GM20431 (cell line): ENCODE measurements at regions not wholly inside any gene's neighbourhood (a gene's known extent, or its start where the extent isn't known, plus 50 kb on each side); places are given as distances from the start of the nearest gene placed in this dataset.

Source experiments
- in situ Hi-C: fragments of 300-500 bp; cut with MseI, MboI; formaldehyde crosslinking; loops from one replicate; pipeline ENCODE4 v1.15.0; 2020; ENCODE audit warnings: low sequenced_read_pairs; ENCODE audit not compliant: unreplicated experiment

DNA sequence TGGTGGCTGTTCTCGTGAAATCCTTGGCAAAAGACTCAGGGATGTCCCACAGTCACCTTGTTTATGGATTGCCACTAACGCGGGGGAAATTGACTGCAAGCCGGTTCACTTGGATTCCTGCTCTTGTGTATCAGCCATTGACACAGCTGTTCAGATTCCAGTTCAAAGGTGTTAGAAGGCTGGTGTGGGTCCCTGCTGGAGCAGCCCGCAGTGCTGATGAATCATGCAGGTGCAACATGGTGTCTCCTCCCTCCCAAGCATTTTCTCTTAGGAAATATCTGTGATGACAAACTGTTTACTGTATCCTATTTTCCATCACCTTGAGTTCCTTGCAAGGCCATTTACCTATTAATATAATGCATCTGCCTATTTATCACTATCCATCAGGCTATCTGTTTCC is 170.1 kb downstream of the GATA3 start:
- in situ Hi-C loops: no loop called here

DNA sequence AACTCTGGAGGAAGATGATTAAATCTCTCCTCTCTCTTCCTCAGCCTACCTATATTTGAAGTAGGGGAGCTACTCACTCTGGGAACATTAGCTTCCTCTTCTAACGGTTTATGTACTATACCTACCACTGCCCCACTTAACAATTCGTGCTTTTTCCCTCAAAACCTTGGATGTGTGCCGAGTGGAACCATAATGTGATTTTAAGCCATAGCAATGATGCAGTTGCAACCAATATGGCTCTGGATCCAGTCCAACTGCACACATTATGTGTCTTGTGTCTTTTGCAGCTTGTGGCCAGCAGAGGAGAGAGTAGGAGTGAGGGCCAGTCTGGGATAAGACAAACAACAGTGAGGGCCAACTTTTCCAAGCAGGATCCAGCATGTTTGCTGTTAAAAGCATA is 170.7 kb downstream of the GATA3 start:
- in situ Hi-C loops: no loop called here

DNA sequence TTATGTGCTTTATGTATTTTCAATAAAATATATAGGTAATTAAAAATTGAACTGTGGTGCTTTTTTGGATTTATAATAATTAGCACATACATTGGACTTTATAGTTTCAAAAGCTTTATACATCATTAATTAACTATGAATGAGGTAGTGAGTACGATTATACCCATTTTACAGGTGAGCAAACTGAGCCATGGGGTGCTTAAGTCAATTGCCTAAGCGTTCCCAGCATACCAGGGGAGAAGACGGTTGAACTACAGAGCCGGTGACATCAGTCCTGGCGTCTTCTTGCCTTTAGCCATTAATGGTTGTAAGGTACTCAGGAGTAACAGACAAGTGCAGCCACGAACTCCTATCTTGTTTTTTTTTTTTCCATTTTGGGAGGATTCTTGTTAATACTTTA is 172.8 kb downstream of the GATA3 start:
- in situ Hi-C loops: no loop called here

DNA sequence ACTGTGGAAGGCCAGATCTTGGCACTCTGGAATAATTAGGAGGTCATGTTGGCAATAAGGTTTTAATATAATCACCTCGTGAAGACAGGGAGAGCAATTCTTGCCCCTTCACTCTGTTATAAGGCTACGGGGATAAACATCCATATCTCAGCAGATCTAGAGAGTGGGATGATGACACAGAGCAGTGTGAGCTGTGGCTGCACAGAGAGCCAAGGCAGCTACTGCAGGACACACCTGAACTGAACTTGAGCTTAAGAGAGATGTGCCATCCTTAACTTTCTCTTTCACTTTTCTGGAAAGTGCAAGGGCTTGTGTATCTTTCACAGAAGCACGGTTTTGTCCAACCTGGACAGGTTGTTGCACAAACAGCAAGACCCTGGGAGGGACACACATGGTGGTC is 174.7 kb downstream of the GATA3 start:
- in situ Hi-C loops: no loop called here

DNA sequence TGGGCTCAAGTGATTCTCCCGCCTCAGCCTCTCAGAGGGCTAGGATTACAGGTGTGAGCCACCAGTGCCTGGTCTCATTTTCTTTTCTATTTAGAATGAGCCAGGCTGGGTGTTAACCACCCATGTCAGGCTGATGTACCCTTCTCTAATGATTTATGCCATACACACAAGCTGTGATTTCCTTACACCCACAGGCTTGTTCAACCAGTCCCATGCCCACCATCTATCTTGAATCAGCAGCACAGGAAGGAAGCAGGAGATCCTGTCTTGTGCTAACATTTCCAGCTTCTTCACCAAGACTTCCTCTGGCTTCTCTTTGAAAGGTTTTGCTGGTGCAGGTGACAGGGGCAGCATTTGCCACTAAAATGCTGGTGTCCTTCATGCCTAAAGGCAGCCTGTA is 176.4 kb downstream of the GATA3 start:
- in situ Hi-C loops: no loop called here

DNA sequence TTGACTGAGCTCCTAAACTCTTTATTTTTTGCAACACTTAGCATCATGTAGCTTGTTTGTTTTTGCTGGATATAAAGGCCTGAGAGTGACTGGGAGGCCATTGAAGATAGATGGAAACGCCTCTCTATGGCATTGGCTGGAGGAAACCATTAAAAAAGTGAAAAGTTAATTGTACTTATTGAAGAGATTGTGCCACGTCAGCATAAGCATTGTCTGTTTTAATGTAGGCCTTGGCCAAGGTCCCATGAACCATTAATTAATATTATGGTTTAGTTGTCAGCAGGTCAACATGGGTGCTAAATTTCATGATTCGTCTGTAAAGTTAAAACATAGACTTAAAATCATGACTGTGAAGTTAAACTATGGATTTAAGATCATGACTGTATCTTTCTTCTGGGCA is 178.6 kb downstream of the GATA3 start:
- in situ Hi-C loops: no loop called here

DNA sequence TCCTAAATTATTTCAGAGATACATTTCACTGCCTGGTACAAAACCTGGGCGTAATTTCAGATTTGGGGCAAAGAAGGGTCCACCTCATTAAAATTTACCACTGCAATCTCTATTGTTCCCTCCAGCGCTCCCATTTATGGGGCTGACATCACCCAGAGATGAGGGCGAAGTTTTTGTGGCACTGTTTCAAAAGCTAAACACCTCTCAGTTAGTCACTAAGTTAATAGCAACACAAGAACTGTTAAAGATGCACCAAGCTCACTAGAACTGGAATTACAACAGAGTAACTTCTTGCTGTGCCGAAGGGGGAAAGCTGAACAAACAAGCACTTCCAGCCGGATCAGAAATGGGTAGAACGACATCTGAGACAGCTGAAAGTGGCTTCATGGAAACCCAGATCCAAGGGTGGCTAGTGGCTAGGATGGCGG is 179.4 kb downstream of the GATA3 start:
- in situ Hi-C loops: no loop called here

DNA sequence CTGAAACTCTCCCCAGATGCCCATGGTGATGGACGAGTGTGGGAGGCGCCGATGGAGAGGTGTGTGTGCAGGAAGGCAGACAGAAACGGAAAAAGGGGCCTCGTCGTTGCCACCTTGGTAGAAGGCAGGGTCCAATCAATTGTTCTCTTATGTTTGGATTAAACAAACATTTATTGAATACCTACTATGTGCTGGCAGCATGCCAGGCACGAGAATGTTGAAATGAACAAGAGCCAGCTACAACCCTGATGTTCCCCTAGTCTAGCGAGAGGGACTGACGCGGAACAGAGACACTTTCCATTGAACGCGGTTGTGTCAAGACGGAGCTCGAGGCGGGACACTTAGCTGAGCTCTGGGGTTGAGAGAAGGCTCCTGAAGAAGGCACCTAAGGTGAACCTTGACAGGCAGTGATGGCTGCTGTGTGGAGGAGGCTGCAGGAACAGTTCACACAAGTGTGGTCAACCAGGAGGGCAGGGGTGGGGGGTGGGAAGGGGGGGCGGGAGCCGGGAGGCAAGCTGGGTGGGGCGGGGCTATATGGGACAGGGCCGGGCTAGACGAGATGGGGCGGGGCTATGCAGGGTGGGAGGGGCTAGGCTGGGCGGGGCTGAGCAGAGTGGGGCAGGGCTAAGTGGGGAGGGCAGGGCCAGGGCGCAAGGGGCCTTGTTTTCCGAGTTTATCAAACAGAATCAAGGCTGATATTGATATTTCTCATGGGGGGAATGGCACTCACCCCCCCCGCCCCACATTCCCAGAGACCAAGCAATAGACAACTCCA is 181.0 kb downstream of the GATA3 start:
- in situ Hi-C loops: no loop called here

DNA sequence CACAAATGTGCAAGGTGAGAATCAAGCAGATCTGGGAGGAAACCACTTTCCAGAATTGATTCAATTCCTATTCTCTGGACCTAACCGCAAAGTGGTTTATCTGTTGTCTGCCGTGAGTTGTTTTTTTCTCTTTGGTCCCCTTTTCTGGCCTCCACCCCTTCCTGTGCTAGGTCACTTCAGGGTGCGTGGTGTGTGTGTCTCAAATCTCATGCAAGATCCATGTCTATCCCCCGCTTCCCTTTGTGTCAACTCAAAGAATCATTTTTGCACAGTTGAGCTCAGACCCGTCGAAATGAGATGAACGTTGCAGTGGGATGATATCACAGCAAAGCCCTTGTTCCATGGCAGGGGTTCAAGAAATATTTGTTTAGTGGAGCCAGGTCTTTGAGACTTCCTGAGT is 184.5 kb downstream of the GATA3 start:
- in situ Hi-C loops: no loop called here

DNA sequence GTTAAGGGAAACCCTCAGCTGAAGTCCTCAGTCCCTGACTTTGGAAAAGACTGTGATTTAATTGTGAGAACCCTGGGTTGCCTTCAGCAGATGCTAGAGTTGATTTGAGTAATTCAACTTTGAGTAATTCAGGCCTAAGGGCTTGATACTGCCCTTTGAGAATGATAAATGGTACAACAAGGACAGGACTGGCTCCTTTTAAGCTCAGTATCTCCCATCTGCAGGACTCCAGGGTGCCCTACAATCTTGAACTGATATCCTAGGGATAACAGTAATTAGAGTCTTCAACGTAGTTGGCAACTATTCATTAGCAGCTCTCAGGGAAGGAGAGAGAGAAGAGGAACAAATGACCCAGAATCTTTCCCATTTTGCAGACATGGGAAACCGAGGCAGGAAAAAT is 186.4 kb downstream of the GATA3 start:
- in situ Hi-C loops: no loop called here

DNA sequence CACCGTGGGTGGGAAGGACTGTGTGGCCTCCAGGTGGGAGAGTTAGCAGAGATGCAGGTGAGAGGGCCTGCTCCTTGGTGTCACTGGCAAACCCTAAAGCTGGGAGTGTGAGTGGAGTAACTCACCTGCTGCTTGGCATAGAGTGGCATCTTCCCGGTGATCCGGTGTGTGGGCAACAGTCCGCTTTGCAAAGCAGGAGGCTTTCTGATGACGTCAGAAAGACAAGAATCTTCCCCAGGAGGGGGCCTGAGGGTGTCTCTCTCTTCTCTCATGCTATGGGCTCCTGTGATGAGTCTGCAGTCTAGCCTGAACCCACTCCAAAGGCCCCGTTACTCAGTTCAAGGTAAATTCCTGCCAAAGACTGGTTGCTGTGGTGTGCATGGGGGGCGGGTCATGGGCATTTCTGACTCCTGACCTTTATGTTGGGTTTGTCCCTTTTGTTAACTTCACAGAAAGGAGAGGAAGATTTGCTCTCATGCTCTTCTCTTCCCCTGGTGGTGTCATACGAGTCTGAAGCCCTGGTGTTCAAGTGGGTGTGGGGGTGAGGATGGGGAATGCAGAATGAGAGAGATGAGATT is 187.9 kb downstream of the GATA3 start:
- in situ Hi-C loops: no loop called here

DNA sequence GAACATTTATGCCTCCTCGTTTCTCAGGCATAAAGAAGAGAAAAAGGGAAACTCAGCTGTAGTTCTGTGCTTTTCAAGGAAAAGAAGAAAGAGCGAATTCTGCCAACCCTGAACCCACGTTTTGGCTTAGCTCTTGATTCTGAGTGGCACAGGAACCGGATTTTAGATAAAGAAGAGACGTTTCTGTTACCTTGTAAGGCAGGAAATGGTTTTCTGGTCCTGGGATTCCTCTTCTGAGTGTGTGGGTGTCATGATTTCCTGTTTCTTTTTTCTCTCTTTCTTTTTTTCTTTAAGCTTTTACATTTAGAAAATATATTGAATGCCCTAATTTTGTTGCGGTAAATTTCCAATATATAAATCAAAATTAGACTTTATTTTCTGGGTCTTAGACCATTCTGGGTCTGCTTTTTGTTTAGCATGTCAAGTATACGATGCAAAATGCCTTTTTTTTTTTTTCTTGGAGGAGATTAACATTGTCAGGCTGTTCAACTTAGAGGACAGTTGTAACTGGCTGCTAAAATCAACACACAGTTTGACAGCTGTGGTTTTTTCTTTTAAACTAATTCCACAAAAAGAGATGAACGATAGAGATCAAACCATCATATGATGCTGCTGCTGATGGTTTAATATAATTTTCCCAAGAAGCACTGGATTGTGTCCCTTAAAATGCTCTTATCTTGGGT is 190.8 kb downstream of the GATA3 start:
- in situ Hi-C loops: no loop called here

DNA sequence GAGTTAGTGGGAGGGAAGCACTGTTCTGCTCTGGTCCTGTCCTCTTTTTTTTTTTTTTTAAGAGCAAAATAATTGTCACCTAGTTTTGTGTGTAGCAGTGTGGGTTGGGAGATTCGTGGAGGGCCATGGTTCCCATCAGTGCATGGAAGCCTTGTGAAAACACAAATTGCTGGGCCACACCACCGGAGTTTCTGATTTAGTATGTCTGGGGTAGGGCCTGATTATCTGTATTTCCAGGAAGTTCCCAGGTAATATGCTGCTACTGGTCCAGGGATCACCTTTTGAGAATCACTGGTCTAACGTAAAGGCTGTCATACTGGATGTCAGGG is 191.3 kb downstream of the GATA3 start:
- in situ Hi-C loops: no loop called here

DNA sequence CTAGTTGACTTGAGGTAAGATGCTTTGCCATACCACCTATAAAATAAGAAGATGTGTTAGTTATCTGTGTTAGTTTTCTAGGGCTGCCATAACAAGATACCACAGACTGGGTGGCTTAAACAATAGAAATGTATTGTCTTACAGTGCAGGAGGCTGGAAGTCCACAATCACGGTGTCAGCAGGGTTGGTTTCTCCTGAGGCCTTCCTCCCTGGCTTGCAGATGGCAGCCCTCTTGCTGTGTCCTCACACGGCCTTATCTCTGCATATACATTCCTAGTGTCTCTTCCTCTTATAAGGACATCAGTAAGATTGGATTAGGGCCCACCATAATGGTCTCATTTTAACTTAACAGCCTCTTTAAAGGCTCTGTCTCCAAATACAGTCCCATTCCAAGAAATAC is 192.1 kb downstream of the GATA3 start:
- in situ Hi-C loops: no loop called here

DNA sequence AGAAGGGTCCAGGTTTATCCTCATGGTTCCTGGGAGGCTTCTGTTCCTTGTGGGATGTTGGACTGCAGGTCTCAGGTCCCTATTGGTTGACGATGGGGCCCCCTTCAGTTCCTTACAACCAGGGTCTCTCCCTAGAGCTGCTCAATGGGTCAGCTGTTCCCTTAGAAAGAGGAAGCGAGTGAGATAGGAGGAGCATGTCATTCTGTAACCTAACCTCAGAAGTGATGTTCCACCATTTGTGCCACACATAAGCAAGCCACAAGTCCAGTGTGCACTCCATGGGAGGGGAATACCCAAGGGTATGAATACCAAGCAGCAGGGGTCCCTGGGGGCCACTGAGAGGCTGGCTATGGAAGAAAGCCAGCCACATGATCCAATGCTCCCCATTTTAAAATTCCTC is 192.7 kb downstream of the GATA3 start:
- in situ Hi-C loops: no loop called here

DNA sequence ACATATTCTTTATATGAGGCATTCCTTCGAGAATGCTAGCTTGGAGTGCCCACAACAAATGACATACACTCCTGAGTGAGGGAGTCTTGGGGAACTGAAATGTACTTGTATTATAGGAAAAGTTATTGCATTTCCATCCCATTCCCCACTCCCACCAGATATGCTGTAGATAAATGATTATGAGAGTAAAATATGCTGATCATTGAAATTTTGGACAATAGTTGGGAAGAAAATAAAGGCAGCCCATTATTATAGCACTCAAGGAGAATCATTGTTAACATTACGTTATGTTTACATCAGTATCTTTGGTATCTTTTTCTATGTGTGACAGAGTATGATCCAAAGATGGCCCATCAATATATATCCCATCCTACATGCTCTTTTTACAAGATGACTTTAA is 194.4 kb downstream of the GATA3 start:
- in situ Hi-C loops: no loop called here

DNA sequence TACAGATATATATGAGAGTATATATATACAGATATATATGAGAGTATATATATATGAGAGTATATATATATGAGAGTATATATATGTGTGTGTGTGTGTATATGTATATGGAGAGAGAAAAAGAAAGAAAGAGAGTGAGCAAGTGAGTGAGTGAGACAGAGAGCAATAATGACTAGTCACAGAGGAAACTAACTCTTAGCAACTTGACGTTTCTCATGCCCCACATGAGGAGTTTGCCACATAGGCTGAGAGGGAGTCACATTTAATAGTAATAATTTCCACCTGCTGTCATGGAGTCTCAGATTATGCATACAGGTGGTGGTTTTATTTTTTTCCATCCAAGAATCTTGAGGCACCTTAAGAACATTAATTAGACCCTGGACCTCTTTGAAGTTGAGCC is 199.9 kb downstream of the GATA3 start:
- in situ Hi-C loops: no loop called here

DNA sequence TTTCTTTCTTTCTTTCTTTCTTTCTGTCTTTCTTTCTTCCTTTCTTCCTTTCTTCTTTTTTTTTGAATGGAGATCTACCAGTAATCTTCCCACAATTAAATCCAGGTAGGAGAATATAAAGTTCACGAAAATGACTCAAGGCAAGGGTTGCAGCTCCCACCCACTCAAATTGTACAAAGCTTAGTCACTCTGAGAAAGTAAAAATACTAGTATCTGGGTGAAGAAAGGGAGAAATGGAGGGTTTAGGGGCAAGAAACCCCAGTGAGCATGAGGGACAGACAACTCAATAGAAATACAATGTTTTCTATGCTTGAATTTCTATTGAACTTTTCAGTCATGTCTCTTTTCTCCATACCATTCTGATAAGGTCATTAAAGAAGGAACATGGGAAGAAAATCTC is 200.8 kb downstream of the GATA3 start:
- in situ Hi-C loops: no loop called here

DNA sequence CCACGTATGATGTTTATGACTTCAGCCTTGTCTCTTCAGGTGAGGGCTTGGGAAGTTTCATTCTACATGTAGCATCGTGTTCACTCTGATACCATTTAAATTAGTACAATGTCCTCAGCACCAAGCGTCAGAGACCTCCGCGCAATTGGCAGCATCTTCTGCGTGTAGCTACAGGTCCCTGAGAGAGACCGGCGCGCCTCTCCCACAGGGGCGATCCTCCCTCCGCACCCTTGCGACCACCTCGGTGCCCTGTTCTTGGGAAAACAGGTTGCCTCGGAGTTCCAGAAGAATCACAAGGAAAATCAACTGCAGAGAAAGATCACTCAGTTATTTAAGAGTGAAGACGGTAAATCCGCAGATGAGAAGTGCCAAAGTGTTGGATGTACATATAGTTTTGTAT is 206.2 kb downstream of the GATA3 start:
- in situ Hi-C loops: no loop called here

DNA sequence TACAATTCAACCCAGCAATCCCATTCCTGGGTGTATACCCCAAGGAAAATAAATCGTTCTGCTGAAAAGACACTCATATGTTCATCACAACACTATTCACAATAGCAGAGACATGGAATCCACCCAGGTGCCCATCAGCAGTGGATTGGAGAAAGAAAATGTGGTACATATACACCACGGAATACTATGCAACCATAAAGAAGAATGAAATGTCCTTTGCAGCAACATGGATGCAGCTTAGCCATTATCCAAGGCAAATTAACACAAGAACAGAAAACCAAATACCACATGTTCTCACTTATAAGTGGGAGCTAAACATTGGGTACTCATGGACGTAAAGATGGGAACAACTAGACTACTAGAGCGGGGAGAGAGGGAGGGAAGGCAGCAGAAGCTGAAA is 207.8 kb downstream of the GATA3 start:
- in situ Hi-C loops: no loop called here

DNA sequence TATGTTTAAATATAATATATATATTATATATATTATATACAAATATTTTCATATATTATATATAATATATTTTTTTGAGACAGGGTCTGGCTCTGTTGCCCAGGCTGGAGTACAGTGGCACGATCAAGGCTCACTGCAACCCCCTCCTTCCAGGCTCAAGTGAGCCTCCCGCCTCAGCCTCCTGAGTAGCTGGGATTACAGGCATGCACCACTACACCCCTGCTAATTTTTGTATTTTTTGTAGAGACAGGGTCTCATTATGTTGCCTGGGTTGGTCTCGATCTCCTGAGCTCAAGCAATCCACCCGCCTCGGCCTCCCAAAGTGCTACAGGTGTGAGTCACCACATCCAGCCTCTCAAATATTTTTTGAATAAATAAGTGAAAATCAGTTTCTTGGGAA is 215.5 kb downstream of the GATA3 start:
- in situ Hi-C loops: no loop called here
